ENCODE measurements at regions not wholly inside any gene's neighbourhood (a gene's known extent, or its start where the extent isn't known, plus 50 kb on each side); places are given as distances from the start of the nearest gene placed in this dataset.

GRCh38 chr2:167608487-167608886, 638.9 kb downstream of the STK39 start:
- ChIA-PET POLR2A (no interaction called here), CTCF (no interaction called here)
- intact Hi-C loops (cut with micrococcal nuclease) = no loop called here
- Histone ChIP-seq H3K4me3 (ENCODE audit: control extremely low read depth in 1 of 5, extremely low read depth in 1 of 5, insufficient read depth in 1 of 5, low read depth in 2 of 5, low read length in 4 of 5) (no peak overlapping the region), H3K27me3 (replicated peaks in 1 of 4; ENCODE audit: control extremely low read depth in 1 of 4, control insufficient read depth in 3 of 4, insufficient read depth in 4 of 4, low read length in 3 of 4) (no peaks in the 10 kb centered on the region), H3K36me3 (replicated peaks in 1 of 2; ENCODE audit: control extremely low read depth in 1 of 2, control insufficient read depth in 1 of 2, extremely low read depth in 1 of 2, insufficient read depth in 2 of 2, low read length in 1 of 2) (no peaks in the 10 kb centered on the region), H2AFZ (ENCODE audit: insufficient read depth, low read depth, low read length, poor library complexity, severe bottlenecking) (no peak overlapping the region), H4K20me1 (ENCODE audit: control insufficient read depth, insufficient read depth, low read length, poor library complexity, severe bottlenecking) (no peaks in the 10 kb centered on the region), H3K79me2 (ENCODE audit: control insufficient read depth, insufficient read depth, low read length) (no peaks in the 10 kb centered on the region), H3K27ac (ENCODE audit: low read length in 2 of 2) (no peak overlapping the region), H3K4me2 (replicated peaks; ENCODE audit: low read depth, low read length, poor library complexity, severe bottlenecking) (no peak overlapping the region), H3K4me1 (ENCODE audit: control insufficient read depth in 2 of 2, insufficient read depth in 2 of 2, low read length in 2 of 2) (no peaks in the 10 kb centered on the region), H3K9me3 (ENCODE audit: control extremely low read depth in 1 of 3, control insufficient read depth in 2 of 3, insufficient read depth in 1 of 3, low read length in 2 of 3) (no peaks in the 10 kb centered on the region), H3K9ac (ENCODE audit: low read length) (no peak overlapping the region)
- no peaks in the 10 kb centered on the region for H3K4me1 Mint-ChIP-seq
- no peak overlapping the region for H3K4me3 Mint-ChIP-seq
- TF ChIP-seq, protein P1, sequence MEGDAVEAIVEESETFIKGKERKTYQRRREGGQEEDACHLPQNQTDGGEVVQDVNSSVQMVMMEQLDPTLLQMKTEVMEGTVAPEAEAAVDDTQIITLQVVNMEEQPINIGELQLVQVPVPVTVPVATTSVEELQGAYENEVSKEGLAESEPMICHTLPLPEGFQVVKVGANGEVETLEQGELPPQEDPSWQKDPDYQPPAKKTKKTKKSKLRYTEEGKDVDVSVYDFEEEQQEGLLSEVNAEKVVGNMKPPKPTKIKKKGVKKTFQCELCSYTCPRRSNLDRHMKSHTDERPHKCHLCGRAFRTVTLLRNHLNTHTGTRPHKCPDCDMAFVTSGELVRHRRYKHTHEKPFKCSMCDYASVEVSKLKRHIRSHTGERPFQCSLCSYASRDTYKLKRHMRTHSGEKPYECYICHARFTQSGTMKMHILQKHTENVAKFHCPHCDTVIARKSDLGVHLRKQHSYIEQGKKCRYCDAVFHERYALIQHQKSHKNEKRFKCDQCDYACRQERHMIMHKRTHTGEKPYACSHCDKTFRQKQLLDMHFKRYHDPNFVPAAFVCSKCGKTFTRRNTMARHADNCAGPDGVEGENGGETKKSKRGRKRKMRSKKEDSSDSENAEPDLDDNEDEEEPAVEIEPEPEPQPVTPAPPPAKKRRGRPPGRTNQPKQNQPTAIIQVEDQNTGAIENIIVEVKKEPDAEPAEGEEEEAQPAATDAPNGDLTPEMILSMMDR (IDR thresholded peaks at IDR 0.05) = no peak
- no peak for TF ChIP-seq EZH2 (IDR thresholded peaks at IDR 0.05; ENCODE audit: borderline replicate concordance, insufficient read depth, low read depth, low read length, poor library complexity, severe bottlenecking)
- no peak for ATAC-seq (ENCODE audit: low read depth)
- no peaks in the 10 kb centered on the region for H3K9me3 Mint-ChIP-seq (ENCODE audit: insufficient read depth)
- H3K27ac Mint-ChIP-seq = no peak overlapping the region
- no peak for DNase-seq
- no peaks in the 10 kb centered on the region for H3K27me3 Mint-ChIP-seq

- POLR2A ChIA-PET = no interaction called here
- Histone ChIP-seq H3K79me2 (ENCODE audit: control insufficient read depth, insufficient read depth, low read length) (no peaks in the 10 kb centered on the region), H3K9me3 (ENCODE audit: control extremely low read depth in 1 of 3, control insufficient read depth in 2 of 3, insufficient read depth in 1 of 3, low read length in 2 of 3) (no peaks in the 10 kb centered on the region), H4K20me1 (ENCODE audit: control insufficient read depth, insufficient read depth, low read length, poor library complexity, severe bottlenecking) (no peaks in the 10 kb centered on the region), H3K4me1 (ENCODE audit: control insufficient read depth in 2 of 2, insufficient read depth in 2 of 2, low read length in 2 of 2) (no peaks in the 10 kb centered on the region), H3K4me3 (ENCODE audit: control extremely low read depth in 1 of 5, extremely low read depth in 1 of 5, insufficient read depth in 1 of 5, low read depth in 2 of 5, low read length in 4 of 5) (no peak overlapping the region), H3K4me2 (replicated peaks; ENCODE audit: low read depth, low read length, poor library complexity, severe bottlenecking) (no peak overlapping the region), H3K27ac (ENCODE audit: low read length in 2 of 2) (no peak overlapping the region), H3K9ac (ENCODE audit: low read length) (no peak overlapping the region), H3K36me3 (replicated peaks in 1 of 2; ENCODE audit: control extremely low read depth in 1 of 2, control insufficient read depth in 1 of 2, extremely low read depth in 1 of 2, insufficient read depth in 2 of 2, low read length in 1 of 2) (no peaks in the 10 kb centered on the region), H3K27me3 (replicated peaks in 1 of 4; ENCODE audit: control extremely low read depth in 1 of 4, control insufficient read depth in 3 of 4, insufficient read depth in 4 of 4, low read length in 3 of 4) (no peaks in the 10 kb centered on the region), H2AFZ (ENCODE audit: insufficient read depth, low read depth, low read length, poor library complexity, severe bottlenecking) (no peak overlapping the region)
- no peaks in the 10 kb centered on the region for H3K9me3 Mint-ChIP-seq (ENCODE audit: insufficient read depth)
- H3K27me3 Mint-ChIP-seq = no peaks in the 10 kb centered on the region
- DNase-seq (no peak), ATAC-seq (ENCODE audit: low read depth) (no peak)
- TF ChIP-seq, protein P1 (IDR thresholded peaks at IDR 0.05) = no peak
- no peak for TF ChIP-seq EZH2 (IDR thresholded peaks at IDR 0.05; ENCODE audit: borderline replicate concordance, insufficient read depth, low read depth, low read length, poor library complexity, severe bottlenecking)
- intact Hi-C loops (cut with micrococcal nuclease) = no loop called here
- no peak overlapping the region for H3K27ac Mint-ChIP-seq
- no peak overlapping the region for H3K4me3 Mint-ChIP-seq
- no CpG with 5 or more reads among the region's 3 CpGs for WGBS (ENCODE audit: insufficient coverage)
- CTCF ChIA-PET = no interaction called here
- H3K4me1 Mint-ChIP-seq = no peaks in the 10 kb centered on the region
Measured at GRCh38 chr2:167607731-167608130, 639.7 kb downstream of the STK39 start.
